ENCODE measurements at regions not wholly inside any gene's neighbourhood (a gene's known extent, or its start where the extent isn't known, plus 50 kb on each side); places are given as distances from the start of the nearest gene placed in this dataset.

- DNase-seq (ENCODE audit: low read depth): no peak
- no peak for TF ChIP-seq CTCF (IDR thresholded peaks at IDR 0.05; ENCODE audit: insufficient read depth, low read length)
Observed at GRCh38 chr18:51726614-51727013, 529.1 kb upstream of the MEX3C start.

GRCh38 chr18:51727780-51728179 lies 530.3 kb upstream of the MEX3C start:
- H3K4me3 ChIP-seq (ENCODE audit: low read depth, low read length): no peak overlapping the region
- no peak for TF ChIP-seq CTCF (IDR thresholded peaks at IDR 0.05; ENCODE audit: insufficient read depth, low read length)
- DNase-seq (ENCODE audit: low read depth): no peak

More at GRCh38 chr18:51726614-51727013, 529.1 kb upstream of the MEX3C start:
- no peak overlapping the region for H3K4me3 ChIP-seq (ENCODE audit: low read depth, low read length)

GRCh38 chr18:51731070-51731469 lies 533.6 kb upstream of the MEX3C start:
- TF ChIP-seq CTCF (IDR thresholded peaks at IDR 0.05; ENCODE audit: insufficient read depth, low read length): no peak
- no peak for DNase-seq (ENCODE audit: low read depth)
- no peak overlapping the region for H3K4me3 ChIP-seq (ENCODE audit: low read depth, low read length)

- no peak for DNase-seq (ENCODE audit: low read depth)
- no peak overlapping the region for H3K4me3 ChIP-seq (ENCODE audit: low read depth, low read length)
- no peak for TF ChIP-seq CTCF (IDR thresholded peaks at IDR 0.05; ENCODE audit: insufficient read depth, low read length)
Observed at GRCh38 chr18:51734576-51734975, 537.1 kb upstream of the MEX3C start.

- no peak for TF ChIP-seq CTCF (IDR thresholded peaks at IDR 0.05; ENCODE audit: insufficient read depth, low read length)
- DNase-seq (ENCODE audit: low read depth): no peak
- H3K4me3 ChIP-seq (ENCODE audit: low read depth, low read length): no peak overlapping the region
Observed at GRCh38 chr18:51739044-51739666, 541.7 kb upstream of the MEX3C start.

- TF ChIP-seq CTCF (IDR thresholded peaks at IDR 0.05; ENCODE audit: insufficient read depth, low read length): no peak
- no peak overlapping the region for H3K4me3 ChIP-seq (ENCODE audit: low read depth, low read length)
- no peak for DNase-seq (ENCODE audit: low read depth)
Observed at GRCh38 chr18:51751901-51752300, 554.4 kb upstream of the MEX3C start.
